ENCODE measurements at regions not wholly inside any gene's neighbourhood (a gene's known extent, or its start where the extent isn't known, plus 50 kb on each side); places are given as distances from the start of the nearest gene placed in this dataset.
"Not testable (repeated sequence)": the region's sequence is repeated elsewhere in the genome, so short reads cannot be mapped to it uniquely, and the experiment has no call there.

GRCh38 chr9:65420771-65421170 lies 135.8 kb upstream of the FOXD4L5 start:
- DNase-seq (ENCODE audit: low read depth in 2 of 2) = no peak

GRCh38 chr9:65418966-65419365 lies 134.0 kb upstream of the FOXD4L5 start:
- DNase-seq (ENCODE audit: low read depth in 2 of 2) = not testable (repeated sequence)

GRCh38 chr9:65416948-65417347 lies 131.9 kb upstream of the FOXD4L5 start:
- not testable (repeated sequence) for DNase-seq (ENCODE audit: low read depth in 2 of 2)

DNA sequence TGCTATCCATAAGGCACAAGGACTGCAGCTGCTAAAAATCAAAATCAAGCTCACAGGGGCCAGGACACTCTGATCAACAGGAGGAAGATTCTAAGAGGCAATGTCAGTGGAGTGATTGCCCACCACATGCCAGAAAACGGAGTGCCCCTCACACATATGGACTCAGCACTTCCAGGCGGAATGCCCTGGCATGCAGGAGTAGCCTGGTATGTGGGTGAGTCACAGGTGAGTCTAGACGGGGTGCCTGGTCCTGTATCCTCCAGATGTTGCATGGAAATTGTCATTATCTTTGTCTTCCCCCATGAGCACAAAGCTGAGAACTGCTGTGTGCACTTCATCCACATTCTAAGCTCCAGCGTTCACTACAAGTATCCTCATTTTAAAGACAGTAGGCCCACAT lies 129.2 kb upstream of the FOXD4L5 start:
- not testable (repeated sequence) for DNase-seq (ENCODE audit: low read depth in 2 of 2)

DNA sequence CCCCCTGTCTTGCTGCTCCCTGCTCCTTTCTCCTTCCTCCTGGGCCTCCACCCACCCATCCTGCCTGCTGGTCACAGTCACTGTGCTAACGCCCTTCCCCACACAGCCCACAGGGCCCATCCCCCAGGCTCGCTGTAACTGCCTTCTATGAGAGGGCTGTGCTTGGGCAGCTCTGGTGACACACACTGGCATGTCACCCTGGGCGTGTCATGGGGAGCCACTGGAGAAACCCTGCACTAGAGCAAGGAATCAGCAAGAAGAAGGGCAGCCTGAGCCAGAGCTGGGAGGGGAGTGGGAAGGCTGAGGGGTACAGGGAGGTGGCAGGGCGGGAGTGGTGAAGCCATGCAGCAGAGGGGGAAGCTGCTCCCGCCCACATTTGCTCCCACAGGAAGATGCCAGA lies 128.4 kb upstream of the FOXD4L5 start:
- DNase-seq (ENCODE audit: low read depth in 2 of 2) = not testable (repeated sequence)

GRCh38 chr9:65411901-65412300 lies 126.9 kb upstream of the FOXD4L5 start:
- no peak for DNase-seq (ENCODE audit: low read depth in 2 of 2)

- no peak for DNase-seq (ENCODE audit: low read depth in 2 of 2)
Measured at GRCh38 chr9:65411336-65411735, 126.3 kb upstream of the FOXD4L5 start.

DNA sequence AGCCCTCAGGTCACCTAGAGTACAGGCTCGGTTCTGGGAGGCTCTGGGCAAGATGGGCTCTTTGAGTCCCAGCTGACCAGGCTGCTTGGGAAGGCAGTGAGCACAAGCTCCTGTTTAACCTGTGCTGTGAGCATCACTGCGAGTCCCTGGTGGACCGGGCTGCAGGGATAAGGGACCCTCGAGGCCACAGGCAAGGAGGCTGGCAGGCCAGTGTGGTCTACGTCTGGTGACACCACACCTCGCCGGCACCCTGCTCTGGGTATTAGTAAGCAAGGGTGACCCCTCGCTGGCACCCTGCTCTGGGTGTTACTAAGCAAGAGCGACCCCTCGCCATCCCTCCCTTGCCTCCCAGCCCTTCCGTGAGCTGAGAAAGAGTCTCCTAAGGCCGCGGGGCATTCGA lies 125.9 kb upstream of the FOXD4L5 start:
- DNase-seq (ENCODE audit: low read depth in 2 of 2) = no peak

DNA sequence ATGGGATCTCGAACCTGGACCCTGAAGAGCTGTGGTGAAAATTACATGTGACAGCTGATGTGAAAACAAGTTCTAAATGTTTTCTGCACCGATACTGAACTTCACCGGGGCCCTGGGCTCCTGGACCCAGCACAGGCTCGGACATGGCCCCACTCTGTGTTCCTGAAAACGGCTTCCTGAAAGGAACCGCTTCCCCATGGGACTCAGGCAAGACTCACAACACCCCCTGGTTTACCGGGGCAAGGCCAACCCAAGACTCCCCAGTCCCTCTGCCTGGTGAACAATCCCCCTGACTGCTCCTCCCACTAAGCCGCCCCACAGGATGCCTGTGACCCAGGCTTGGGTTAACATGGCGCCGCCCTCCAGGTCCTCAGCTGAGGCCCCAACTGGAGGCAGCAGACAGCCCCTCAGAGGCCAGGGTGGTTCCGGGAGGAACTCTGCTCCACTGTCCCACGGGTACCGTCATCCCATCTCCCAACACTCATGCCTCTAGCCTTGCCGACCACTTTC lies 124.5 kb upstream of the FOXD4L5 start:
- no peak for DNase-seq (ENCODE audit: low read depth in 2 of 2)

DNA sequence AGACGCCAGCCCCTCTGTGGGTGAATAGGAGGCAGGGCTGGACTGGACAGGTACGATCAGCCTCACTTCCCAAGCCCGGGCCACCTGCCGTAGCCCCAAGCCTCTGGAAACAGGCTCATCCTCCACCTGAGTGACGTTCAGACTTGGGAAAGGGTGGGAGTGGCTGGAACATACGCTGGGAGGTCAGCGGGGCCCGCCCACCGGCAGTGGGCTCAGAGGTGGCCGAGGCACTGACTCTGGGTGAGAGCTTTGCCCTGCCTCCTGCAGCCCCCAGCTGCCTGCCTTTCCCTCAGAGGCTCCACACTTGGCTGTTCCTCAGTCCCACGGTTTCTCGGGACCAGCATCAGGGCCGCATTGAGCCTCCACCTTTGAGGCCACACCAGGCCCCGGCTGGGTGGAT lies 123.8 kb upstream of the FOXD4L5 start:
- not testable (repeated sequence) for DNase-seq (ENCODE audit: low read depth in 2 of 2)

- not testable (repeated sequence) for DNase-seq (ENCODE audit: low read depth in 2 of 2)
Measured at GRCh38 chr9:65406625-65407024, 121.6 kb upstream of the FOXD4L5 start.

DNA sequence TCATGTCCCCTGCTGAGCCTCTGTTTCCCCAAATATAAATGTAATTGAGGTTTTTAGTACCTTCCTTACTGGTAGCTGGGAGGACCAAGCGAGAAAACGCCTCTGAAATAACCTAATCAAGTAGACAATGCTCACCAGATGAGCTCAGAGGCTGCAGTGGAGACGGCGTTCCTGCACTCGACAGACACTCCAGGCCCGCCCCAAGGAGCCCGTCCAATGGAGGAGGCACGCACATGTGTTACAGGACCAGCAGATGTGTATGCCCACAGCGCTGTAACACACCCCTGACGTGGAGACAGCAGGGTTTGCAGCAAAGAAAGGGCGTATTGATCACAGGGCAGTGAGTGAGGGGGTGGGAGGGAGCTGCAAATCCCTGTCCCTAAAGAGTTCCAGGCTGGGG lies 120.8 kb upstream of the FOXD4L5 start:
- not testable (repeated sequence) for DNase-seq (ENCODE audit: low read depth in 2 of 2)

DNA sequence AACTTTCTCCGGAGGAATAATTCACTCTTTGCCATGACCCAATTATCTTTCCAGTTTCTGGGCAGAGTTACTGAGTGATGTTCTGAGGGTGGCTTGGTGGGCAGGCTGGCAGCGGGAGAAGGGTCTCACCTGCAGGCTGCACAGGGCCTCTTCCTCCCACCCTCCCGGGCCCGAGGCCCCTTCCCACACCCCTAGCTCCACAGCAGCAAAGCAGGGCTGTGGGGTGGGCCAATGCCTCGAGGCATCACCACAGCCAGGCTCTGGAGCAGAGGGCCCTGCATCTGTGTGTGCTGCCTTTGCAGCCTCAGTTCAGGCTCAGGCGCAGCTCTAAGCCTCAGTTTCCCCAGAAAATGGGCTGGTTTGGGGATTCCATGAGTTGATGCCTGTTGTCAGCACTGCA lies 120.2 kb upstream of the FOXD4L5 start:
- DNase-seq (ENCODE audit: low read depth in 2 of 2) = no peak

DNA sequence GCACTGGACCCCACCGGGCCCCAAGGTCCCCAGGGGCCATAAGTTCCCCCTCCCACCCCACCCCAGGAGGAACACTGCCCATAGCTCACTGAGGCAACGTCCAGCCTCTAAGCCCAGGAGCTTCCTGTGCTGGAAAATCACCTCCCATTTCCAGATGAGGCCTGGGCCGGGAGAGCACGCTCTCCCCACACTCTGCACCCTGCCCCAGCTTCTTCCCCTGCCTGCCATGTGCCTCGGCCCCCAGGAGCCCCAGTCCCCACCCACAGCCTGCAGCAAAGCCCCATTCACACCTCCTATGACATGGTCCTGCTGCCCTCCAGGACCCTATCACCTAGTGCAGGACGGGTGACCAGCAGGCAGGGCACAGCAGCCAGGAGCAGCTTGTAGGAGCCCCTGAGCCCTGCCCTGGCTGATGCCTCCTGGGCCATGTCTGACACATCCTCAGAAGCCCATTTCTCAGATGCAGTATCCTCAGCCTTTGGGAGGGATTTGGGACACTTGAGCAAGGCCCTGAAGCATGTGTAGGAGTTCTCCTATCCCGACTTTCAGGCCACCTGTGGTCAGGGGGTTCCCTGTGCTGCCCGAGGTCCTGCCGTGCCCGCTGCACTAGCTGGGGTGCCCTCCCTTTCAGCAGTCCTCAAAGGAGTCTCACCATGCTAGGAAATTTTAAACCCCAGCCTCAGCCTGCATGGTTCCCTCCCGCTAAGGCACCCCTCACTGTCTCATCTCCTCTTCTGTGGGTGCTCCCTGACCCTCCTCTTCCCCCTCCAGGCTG lies 119.4 kb upstream of the FOXD4L5 start:
- no peak for DNase-seq (ENCODE audit: low read depth in 2 of 2)

- no peak for DNase-seq (ENCODE audit: low read depth in 2 of 2)
Measured at GRCh38 chr9:65403721-65404120, 118.7 kb upstream of the FOXD4L5 start.

GRCh38 chr9:65403072-65403471 lies 118.1 kb upstream of the FOXD4L5 start:
- DNase-seq (ENCODE audit: low read depth in 2 of 2) = not testable (repeated sequence)

GRCh38 chr9:65402206-65402870 lies 117.3 kb upstream of the FOXD4L5 start:
- DNase-seq (ENCODE audit: low read depth in 2 of 2) = not testable (repeated sequence)

DNA sequence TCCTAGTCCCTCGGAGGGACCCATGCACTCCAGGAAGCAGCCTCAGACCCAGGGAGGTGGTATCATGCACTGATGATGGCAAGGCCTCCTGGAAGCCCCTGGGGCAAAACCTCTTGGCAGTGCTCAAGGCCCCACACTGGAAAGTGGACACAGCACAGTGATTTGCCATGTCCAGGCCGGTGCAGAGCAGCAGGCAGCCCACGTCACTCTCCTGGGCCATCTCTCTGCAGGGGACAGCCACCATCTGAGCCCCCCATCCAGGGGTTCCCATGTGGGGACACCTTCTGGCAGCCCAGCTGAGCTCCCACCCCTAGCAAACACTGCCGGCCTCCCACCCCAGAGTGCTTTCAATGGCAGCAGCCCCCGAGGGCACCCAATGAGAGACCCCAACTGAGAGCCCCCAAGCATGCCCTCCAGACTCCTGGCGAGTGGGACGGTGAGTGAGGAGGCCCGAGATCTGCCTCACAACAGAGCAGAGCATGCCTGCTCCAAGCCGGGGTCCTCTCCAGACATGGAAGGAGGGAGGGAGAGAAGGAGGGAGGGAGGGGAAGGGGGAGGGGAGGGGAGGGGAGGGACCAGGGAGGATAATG lies 116.5 kb upstream of the FOXD4L5 start:
- DNase-seq (ENCODE audit: low read depth in 2 of 2) = not testable (repeated sequence)

- DNase-seq (ENCODE audit: low read depth in 2 of 2) = no peak
Measured at GRCh38 chr9:65400886-65401285, 115.9 kb upstream of the FOXD4L5 start.

- DNase-seq (ENCODE audit: low read depth in 2 of 2) = not testable (repeated sequence)
Measured at GRCh38 chr9:65397763-65398719, 113.0 kb upstream of the FOXD4L5 start.

DNA sequence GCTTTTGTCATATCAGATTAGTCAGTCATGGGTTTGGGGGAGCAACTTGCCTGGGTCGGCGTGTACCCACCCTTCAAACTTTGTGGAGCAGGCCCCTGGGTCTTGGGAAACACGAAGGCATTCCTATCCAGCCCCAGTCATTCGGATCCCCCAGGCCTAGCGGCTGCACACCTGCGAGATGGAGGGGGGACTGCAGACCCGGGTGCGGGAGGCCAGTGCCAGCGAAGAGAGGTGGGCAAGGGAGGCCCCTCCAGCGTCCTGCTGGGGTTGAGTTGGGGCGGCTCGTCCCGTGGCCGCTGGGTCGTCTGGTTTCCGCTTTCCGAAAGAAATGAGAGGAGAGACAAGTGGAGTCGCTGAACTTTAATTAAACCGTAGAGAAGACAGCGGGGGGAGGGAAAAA lies 112.2 kb upstream of the FOXD4L5 start:
- DNase-seq (ENCODE audit: low read depth in 2 of 2) = not testable (repeated sequence)
